GM19025 (cell line): ENCODE measurements at regions not wholly inside any gene's neighbourhood (a gene's known extent, or its start where the extent isn't known, plus 50 kb on each side); places are given as distances from the start of the nearest gene placed in this dataset.
"Not testable (repeated sequence)": the region's sequence is repeated elsewhere in the genome, so short reads cannot be mapped to it uniquely, and the experiment has no call there.

Experiments
- ATAC-seq: cut with Tn5 transposase; IDR thresholded peaks from one replicate; pipeline ENCODE4 v1.9.1; 2021; ENCODE audit warnings: mild to moderate bottlenecking, low read depth, moderate library complexity; ENCODE audit not compliant: unreplicated experiment

DNA sequence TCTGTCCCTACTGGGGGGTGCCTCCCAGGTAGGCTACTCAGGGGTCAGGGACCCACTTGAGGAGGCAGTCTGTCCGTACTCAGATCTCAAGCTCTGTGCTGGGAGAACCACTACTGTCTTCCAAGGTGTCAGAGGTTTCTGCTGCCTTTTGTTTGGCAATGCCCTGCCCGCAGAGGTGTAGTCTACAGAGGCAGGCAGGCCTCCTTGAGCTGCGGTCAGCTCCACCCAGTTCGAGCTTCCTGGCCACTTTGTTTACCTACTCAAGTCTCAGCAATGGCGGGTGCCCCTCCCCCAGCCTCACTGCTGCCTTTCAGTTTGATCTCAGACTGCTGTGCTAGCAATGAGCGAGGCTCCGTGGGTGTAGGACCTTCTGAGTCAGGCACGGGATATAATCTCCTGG lies 263.1 kb upstream of the DAB2 start:
- not testable (repeated sequence) for ATAC-seq

DNA sequence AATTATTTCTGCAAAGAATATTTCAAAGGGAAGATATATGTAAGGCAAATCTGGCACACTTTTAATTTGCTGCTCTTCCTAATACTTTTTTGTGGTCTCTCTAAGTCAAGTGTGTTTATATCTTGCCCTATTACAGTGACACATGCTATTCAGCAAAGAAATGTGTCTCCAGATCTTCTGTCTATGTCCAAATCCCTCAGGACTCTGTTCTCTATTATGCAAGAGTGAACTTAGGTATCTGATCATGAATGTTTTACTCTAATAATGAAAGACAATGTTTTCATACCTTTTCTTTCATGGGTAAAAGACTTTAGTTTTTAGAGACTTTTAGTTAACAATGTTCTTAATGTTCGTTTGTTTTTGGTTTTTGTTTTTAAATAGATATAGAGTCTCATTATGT lies 255.4 kb upstream of the DAB2 start:
- ATAC-seq: no peak

GRCh38 chr5:39678534-39678933 lies 253.8 kb upstream of the DAB2 start:
- ATAC-seq: no peak

DNA sequence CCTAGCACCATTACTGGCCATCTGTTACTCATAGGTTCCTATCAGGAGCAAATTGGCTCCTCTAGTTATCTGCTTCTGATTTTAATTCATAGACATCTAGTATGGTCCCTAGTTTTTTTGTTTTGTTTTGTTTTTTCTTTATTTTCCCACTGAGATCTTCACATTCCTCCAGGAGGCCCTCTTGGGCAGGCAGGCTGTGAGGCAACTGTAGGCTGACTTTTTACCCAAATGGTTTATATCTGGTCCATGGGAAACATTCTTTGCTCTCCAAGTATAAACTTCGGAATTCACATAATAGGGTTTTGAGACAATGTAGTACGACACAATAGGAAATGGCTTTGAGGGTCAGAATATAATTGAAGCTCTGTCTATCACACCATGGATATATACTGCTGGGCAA lies 250.9 kb upstream of the DAB2 start:
- no peak for ATAC-seq

GRCh38 chr5:39674209-39675082 lies 249.7 kb upstream of the DAB2 start:
- ATAC-seq: no peak

GRCh38 chr5:39671561-39671961 lies 246.8 kb upstream of the DAB2 start:
- no peak for ATAC-seq

GRCh38 chr5:39670955-39671354 lies 246.2 kb upstream of the DAB2 start:
- no peak for ATAC-seq

DNA sequence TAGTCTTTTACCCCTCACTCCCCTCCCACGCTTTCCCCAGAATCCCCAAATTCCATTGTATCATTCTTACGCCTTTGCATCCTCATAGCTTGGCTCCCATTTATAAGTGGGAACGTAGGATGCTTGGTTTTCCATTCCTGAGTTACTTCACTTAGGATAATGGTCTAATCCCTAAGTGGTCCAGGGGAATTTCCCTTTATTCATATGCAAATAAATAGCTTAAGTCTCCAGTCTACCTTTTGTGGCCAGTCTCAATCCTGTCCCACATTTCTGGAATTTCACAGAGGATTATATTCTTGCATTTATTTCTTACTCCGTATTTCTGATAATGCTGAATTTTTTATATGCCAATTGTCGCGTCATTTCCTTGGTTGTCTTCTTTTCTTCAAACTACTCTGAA lies 245.6 kb upstream of the DAB2 start:
- ATAC-seq: no peak

GRCh38 chr5:39668980-39669379 lies 244.2 kb upstream of the DAB2 start:
- no peak for ATAC-seq

GRCh38 chr5:39665328-39665727 lies 240.5 kb upstream of the DAB2 start:
- ATAC-seq: no peak

- ATAC-seq: no peak
Measured at GRCh38 chr5:39662945-39663344, 238.2 kb upstream of the DAB2 start.

DNA sequence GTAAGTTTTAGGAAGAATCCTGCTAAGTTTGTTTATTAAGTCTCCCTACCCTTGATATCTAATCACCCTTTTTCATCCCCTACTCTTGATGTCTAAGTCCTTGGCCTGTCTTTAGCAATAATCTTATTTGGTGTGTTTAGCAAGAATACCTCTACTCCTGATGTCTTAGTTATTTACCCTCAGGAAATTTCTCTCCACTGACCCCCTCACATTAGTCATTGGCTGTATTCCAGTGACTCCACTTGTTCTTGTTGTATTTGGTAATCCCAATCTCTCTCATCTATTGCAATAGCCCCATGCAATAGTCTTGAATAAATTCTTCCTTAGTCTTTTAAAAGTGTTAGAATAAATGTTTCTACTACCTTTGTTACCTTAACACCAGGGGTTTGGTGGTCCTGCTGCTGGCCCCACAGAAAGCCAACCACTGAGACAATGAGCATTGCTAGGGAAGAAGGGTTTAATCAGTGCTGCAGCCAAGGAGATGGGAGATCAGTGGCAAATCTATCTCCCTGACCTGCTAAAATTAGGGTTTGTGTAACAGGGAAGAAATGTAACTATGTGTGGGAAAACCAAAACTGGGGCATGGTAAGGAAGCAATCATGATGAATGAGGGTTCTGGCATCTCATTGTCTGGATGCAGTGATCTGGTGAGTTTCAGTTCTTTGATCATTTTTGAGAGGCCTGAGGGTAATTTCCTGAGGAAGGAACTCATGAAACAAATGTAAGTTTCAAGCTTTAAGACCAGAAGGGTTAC lies 236.4 kb upstream of the DAB2 start:
- ATAC-seq: no peak

DNA sequence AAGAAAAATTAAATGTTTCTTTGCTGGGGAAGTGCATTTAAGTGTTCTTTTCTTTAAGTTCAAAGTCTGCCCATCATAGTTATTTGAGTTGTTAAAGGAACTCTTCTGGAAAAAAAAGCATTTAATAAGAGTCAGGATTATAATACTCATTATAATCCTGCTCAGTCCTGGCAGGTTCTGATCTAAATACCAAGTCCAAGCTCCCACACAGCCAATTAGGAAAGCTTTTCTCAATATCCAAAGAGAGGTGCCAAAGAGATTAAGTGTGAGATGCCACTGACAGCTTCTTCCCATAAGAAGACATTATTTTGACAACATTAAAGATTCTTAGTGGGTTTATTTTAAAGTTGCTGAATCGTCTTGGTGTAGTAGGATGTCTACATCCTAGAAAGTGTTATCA lies 235.2 kb upstream of the DAB2 start:
- ATAC-seq: no peak

DNA sequence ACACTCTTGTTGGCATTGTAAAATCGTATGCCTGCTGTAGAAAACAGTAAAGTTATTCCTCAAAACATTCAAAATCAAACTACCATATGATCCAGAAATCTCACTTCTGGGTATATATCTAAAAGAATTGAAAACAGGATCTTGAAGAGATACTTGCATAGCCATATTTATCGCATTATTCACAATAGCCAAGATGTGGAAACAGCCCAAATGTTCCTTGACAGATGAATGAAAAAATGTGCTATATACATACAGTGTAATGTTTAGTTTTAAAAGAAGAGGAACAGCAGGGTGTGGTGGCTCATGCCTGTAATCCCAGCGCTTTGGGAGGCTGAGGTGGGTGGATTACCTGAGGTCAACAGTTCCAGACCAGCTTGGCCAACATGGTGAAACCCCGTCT lies 234.1 kb upstream of the DAB2 start:
- ATAC-seq: no peak

DNA sequence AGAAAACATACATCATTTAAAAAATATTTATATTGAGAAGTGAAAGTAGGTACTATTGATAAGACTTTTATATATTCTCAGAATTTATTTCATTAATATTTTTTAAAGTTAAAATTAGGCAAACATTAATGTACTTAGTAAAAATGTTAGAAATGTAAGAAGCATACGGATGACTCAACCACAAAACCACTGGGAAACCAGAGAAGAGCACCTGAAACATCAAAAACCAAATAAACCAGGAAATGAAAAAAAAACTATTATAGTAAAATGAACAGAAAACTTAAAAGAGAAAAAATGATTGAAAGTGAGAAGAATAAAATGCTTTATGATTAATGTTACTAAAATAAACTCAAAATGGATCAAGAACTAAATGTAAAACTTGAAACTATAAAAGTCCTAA lies 233.2 kb upstream of the DAB2 start:
- no peak for ATAC-seq

- no peak for ATAC-seq
Measured at GRCh38 chr5:39656600-39656999, 231.8 kb upstream of the DAB2 start.

- no peak for ATAC-seq
Measured at GRCh38 chr5:39654715-39655114, 229.9 kb upstream of the DAB2 start.

DNA sequence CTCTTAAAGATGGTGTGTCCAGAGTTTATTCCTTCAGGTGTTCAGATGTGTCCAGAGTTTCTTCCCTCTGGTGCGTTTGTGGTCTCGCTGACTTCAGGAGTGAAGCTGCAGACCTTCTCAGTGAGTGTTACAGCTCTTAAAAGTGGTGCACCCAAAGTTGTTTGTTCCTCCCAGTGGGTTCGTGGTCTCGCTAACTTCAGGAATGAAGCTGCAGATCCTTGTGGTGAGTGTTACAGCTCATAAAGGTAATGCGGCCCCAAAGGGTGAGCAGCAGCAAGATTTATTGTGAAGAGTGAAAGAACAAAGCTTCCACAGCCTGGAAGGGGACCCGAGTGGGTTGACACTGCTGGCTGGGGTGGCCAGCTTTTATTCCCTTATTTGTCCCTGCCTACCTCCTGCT lies 227.7 kb upstream of the DAB2 start:
- not testable (repeated sequence) for ATAC-seq

GRCh38 chr5:39652036-39652435 lies 227.3 kb upstream of the DAB2 start:
- ATAC-seq: no peak

DNA sequence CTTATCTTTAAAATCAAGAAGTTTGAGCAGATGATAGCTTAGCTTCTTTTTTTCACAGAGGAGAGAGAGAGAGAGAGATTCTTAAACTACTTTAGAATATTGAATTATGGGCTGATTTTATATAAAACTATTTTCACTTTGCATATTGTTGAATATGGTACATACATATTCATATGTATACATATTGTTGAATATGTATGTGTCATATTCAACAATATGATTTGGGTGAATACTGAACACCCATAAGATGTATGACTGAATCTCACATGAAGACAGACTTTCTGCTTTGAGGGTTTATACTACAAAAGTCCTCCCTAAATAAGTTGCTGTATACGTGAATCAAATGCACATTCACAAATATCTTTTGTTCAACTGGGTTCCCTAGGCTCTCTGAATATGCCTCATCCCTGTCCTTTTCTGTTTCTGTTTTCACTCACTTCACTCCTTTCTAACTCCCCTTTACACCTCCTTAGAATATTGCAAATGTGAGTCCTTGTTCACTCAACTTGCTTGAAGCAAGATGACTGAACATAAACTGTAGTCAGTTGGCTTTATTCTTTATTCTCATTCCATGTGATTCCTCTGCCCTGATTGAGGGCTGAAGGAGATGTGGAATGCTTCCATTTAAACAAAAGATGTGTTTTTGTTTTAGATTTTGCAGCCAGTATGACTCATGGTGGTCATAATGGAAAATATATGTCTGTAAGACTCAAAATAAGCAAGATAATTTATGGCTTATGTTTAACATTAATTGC lies 225.4 kb upstream of the DAB2 start:
- ATAC-seq: no peak

DNA sequence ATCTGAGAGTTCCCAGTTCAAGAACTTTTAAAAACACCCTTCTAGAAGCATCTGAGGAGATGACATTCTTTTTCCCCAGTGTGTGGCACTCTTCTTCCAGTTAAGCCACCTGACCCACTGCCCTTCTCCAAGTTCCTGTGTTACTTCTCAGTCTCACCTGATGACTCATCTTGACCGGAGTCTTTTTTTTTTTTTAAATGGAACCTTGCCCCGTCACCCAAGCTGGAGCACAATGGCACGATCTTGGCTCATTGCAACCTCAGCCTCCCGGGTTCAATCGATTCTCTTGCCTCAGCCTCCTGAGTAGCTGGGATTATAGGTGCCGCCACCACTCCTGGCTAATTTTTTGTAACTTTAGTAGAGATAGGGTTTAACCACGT lies 224.1 kb upstream of the DAB2 start:
- no peak for ATAC-seq
